Activated naive CD8-positive, alpha-beta T cell treated with anti-CD3 and anti-CD28 coated beads, Interleukin-2, amount 10 ng/mL, durations not matched to agents 7 days and 5 days (primary cell): ENCODE measurements at regions not wholly inside any gene's neighbourhood (a gene's known extent, or its start where the extent isn't known, plus 50 kb on each side); places are given as distances from the start of the nearest gene placed in this dataset.

ENCODE experiments used
- ATAC-seq: fragments of 150-1000 bp; cut with Tn5 transposase; one replicate; pipeline ENCODE4 v1.10.0; 2021; ENCODE audit warnings: low read depth, moderate library complexity
- POLR2A ChIA-PET: fragments of 350-600 bp; sonication (Branson Sonifier 250); formaldehyde crosslinking; loops from one replicate; lab custom pipeline; 2021; ENCODE audit warnings: antibody characterized with exemption; lab: Charles Lee
- DNase-seq: peaks from one replicate; pipeline ENCODE4 v3.0.0; 2021
- H3K27ac Mint-ChIP-seq: one replicate; pipeline ENCODE4 v1.8.0; 2022; ENCODE audit warnings: mild to moderate bottlenecking, mixed read lengths
- H3K27me3 Mint-ChIP-seq: one replicate; pipeline ENCODE4 v1.8.0; 2022; ENCODE audit warnings: mild to moderate bottlenecking, moderate library complexity, mixed read lengths
- H3K36me3 Mint-ChIP-seq: one replicate; pipeline ENCODE4 v1.8.0; 2021; ENCODE audit warnings: mild to moderate bottlenecking, mixed read lengths
- H3K4me1 Mint-ChIP-seq: one replicate; pipeline ENCODE4 v1.8.0; 2021; ENCODE audit warnings: mixed read lengths
- H3K4me3 Mint-ChIP-seq: one replicate; pipeline ENCODE4 v1.8.0; 2022; ENCODE audit warnings: mild to moderate bottlenecking, moderate library complexity, mixed read lengths
- H3K9me3 Mint-ChIP-seq: one replicate; pipeline ENCODE4 v1.8.0; 2021; ENCODE audit warnings: mixed read lengths

DNA sequence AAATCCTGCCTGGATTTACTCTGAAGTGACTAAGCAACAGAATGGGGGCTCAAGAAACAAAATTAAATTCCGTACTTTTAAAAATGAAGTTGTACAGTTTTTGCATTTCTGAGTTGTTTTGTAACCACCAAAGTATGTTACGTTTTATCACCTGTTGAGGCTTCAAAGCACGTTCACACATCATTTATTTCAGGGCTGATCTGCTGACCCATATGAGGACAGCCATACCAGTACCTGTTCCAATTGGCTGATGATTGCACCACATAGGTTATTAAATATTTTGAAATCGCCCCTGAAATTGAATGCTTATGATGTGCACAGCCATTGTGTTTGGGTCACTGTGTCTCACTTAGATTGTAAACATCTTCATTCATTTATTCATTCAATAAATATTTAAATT is 72.0 kb upstream of the FLT1 start:
- no peaks in the 10 kb centered on the region for H3K9me3 Mint-ChIP-seq
- no peaks in the 10 kb centered on the region for H3K4me1 Mint-ChIP-seq
- ATAC-seq (no peak), DNase-seq (no peak)
- H3K27me3 Mint-ChIP-seq = peaks cover 4% of the 10 kb centered on the region
- H3K27ac Mint-ChIP-seq = no peak overlapping the region
- no peak overlapping the region for H3K4me3 Mint-ChIP-seq
- POLR2A ChIA-PET = no interaction called here
- H3K36me3 Mint-ChIP-seq = no peaks in the 10 kb centered on the region

DNA sequence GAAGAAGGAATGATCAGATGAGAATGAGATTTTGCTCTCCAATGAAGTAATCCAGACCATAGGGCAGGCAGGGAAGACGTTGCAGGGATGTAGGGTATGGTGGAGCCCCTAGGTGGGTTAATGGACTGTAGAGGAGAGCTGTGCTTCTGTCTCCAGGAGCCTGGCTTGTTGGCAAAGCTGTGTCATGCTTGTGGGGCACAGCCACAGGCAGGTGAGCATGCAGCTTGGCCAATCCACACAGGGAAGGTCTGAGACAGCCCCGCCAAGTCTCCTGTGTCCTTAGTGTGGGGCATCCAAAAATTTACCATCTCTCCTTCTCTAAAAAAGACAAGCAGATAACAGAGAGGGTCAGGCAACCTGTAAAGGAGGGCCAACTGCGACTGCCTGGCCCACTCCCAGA is 71.4 kb upstream of the FLT1 start:
- Mint-ChIP-seq H3K36me3 (no peaks in the 10 kb centered on the region), H3K9me3 (no peaks in the 10 kb centered on the region), H3K27me3 (peaks cover 4% of the 10 kb centered on the region), H3K4me1 (no peaks in the 10 kb centered on the region), H3K4me3 (no peak overlapping the region), H3K27ac (no peak overlapping the region)
- POLR2A ChIA-PET = no interaction called here
- no peak for DNase-seq
- ATAC-seq = no peak

DNA sequence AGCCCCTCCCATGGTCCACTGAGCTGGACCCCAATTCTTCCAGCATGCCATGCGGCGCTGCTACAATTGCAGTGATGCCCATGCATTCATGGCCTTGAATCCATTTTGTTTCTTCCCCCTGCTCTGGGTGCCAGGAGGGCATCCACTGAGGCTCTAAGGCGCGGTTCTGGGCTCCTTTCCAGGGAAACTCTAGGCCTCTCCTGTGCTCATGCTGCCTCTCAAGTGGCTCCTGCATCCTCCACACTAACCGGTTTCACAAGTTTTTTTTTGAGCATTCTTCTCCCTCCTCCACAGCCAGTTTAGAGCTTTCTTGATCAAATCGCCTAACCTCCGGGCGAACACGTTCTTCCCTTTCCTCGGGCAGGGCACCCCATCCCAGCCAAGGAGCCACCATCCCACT is 69.1 kb upstream of the FLT1 start:
- Mint-ChIP-seq H3K36me3 (no peaks in the 10 kb centered on the region), H3K27me3 (peaks cover 4% of the 10 kb centered on the region), H3K9me3 (no peaks in the 10 kb centered on the region), H3K4me1 (no peaks in the 10 kb centered on the region), H3K27ac (no peak overlapping the region), H3K4me3 (no peak overlapping the region)
- DNase-seq (no peak), ATAC-seq (no peak)
- POLR2A ChIA-PET = no interaction called here

DNA sequence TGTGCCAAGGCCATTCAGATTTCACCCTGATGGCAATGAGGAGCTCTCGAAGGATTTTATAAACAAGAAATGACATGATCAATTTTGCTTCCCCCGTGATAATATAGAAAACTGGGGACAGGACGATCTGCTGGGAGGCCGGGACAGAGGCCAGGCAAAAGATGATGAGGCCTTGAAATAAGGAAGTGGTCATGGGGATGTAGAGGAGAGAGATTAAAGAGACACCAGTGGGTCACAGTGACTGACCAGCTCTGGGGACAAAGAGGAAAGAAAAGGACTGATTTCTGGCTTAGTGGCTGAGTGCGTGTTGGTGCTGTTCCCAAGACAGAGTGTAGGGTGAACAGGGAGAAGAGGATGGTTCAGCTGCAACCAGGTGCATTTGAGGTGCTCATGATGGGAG is 68.7 kb upstream of the FLT1 start:
- POLR2A ChIA-PET = no interaction called here
- Mint-ChIP-seq H3K27me3 (peaks cover 2% of the 10 kb centered on the region), H3K4me1 (no peaks in the 10 kb centered on the region), H3K36me3 (no peaks in the 10 kb centered on the region), H3K27ac (no peak overlapping the region), H3K9me3 (no peaks in the 10 kb centered on the region), H3K4me3 (no peak overlapping the region)
- no peak for ATAC-seq
- DNase-seq = no peak

DNA sequence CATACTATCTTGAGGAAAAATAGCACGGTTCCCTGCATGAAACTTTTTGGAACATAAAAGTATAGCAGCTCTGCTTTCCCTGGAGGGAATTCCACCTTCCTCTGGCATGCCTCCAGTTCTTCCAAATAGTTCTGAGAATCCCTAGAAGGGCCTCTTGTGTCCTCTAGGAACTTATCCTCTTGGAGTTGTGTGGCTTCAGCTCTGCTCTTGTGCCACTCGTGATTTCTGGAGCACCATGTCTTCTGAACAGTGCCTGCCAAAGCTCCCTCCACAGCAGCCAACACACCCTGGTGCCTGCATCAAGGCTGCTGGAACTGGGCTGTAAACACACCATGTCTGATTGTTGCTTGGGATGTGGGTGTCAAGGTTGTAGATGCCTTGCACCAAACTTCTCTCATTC is 65.7 kb upstream of the FLT1 start:
- Mint-ChIP-seq H3K27me3 (peaks cover 2% of the 10 kb centered on the region), H3K36me3 (no peaks in the 10 kb centered on the region), H3K4me3 (no peak overlapping the region), H3K9me3 (no peaks in the 10 kb centered on the region), H3K27ac (no peak overlapping the region), H3K4me1 (no peaks in the 10 kb centered on the region)
- ATAC-seq (no peak), DNase-seq (no peak)
- POLR2A ChIA-PET = no interaction called here

DNA sequence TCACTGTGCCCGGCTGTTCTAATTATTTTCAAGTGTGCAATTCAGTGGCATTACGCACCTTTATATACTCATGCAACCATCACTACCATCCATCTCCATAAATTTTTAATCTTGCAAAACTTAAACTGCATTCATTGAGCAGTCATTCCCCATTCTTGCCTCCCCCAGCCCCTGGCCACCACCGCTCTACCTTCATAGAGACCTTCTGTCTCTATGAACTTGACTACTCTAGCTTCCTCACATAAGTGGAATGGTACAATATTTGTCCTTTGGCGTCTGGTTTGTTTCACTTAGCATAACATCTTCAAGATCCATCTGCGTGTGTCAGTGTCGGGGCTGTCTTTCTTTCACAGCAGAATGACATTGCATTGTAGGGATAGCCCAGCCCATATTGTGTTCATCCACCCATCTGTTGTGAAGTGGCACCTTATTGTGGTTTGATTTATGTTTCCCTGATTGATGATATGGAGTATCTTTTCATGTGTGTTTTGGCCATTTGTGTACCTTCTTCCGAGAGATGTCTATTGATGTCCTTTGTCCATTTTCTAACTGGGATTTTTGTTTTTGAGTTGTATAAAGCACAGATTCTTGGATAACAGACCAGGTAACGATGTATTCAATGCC is 64.8 kb upstream of the FLT1 start:
- no peak for ATAC-seq

DNA sequence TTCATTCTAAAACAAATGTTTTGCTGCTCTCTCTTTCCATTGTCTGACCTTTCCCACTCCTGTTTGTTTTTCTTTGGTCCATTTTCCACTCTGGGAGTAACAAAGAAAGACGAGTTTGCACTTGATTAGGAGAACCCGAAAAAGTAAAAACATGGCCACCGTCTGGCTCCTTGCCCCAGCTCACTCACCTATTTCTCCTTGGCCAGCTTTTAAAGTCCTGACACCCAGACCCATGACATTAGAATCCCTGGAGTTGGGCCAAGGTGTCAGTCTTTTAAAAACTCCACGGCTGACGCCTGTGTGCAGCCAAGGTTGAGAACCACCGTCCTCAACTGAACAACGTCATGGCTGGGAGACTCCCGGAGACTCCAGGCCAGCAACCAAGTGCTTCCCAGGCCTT is 63.6 kb upstream of the FLT1 start:
- Mint-ChIP-seq H3K9me3 (no peaks in the 10 kb centered on the region), H3K4me1 (no peaks in the 10 kb centered on the region)
- no peak for ATAC-seq

More for the DNA sequence above, 64.8 kb upstream of the FLT1 start:
- POLR2A ChIA-PET = no interaction called here
- Mint-ChIP-seq H3K27ac (no peak overlapping the region), H3K36me3 (no peaks in the 10 kb centered on the region), H3K4me3 (no peak overlapping the region), H3K9me3 (no peaks in the 10 kb centered on the region), H3K27me3 (peaks cover 2% of the 10 kb centered on the region), H3K4me1 (no peaks in the 10 kb centered on the region)
- no peak for DNase-seq

DNA sequence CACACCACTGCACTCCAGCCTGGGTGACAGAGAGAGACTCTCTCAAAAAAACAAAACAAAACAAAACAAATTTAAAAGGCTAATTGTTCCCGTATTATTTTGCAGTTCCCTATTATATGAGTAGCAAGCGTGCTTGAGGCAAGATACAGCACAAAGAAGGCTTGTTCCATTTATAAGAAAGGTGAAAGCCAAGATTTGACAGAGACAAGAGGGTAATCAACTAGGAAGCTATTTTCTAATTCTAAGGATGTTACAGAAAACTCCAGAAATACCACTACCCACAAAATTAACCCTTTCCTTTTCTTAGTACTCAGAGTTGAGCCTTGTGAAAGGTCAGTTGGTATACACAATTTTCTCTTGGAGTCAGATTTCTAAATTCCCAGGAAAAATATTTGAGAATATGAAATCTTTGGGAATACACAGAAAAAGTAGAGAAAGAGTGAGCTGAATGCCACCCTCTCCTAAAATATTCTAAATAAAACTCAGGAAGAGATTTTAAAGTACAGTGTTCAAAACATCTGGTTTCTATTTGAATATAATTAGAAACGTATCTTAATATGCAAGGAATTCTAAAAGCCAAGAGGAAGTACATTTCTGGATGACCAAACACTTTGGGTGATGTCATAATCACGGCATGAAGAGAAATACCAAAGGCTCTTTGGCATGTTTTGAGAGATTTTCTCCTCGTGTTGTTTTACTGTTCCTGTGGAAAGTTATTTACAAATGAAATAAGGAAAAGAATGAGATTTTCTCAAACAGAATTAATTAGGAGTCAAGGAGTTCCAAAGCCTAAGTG is 63.0 kb upstream of the FLT1 start:
- POLR2A ChIA-PET = no interaction called here
- no peak overlapping the region for H3K4me3 Mint-ChIP-seq
- ATAC-seq (no peak), DNase-seq (no peak)
- peaks cover under 1% of the 10 kb centered on the region for H3K27me3 Mint-ChIP-seq
- no peak overlapping the region for H3K27ac Mint-ChIP-seq
- H3K9me3 Mint-ChIP-seq = no peaks in the 10 kb centered on the region
- no peaks in the 10 kb centered on the region for H3K36me3 Mint-ChIP-seq
- no peaks in the 10 kb centered on the region for H3K4me1 Mint-ChIP-seq

More for the DNA sequence above, 63.6 kb upstream of the FLT1 start:
- Mint-ChIP-seq H3K27ac (no peak overlapping the region), H3K4me3 (no peak overlapping the region), H3K27me3 (peaks cover 2% of the 10 kb centered on the region), H3K36me3 (no peaks in the 10 kb centered on the region)
- no peak for DNase-seq
- POLR2A ChIA-PET = no interaction called here

DNA sequence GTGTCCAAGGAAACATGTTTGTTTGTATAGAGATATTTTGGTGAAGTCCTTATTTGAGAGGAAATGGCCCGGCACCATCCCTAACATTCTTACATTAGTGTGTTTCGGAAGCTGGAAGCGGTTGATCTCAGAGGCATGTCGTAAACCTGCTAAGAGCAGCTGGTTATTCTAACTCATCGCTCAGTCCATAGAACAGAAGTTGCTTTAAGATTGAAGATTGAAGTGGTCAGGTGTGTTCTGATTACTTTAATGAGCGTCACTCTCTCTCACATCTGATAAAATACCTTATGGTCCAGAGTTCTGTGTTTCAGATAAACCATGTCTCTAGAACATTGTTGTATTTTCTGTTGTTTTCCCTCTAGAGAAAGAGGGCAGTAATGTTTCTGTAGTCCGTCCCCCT is 60.2 kb upstream of the FLT1 start:
- H3K27ac Mint-ChIP-seq = no peak overlapping the region
- no peaks in the 10 kb centered on the region for H3K4me1 Mint-ChIP-seq
- H3K36me3 Mint-ChIP-seq = no peaks in the 10 kb centered on the region
- DNase-seq = no peak
- H3K9me3 Mint-ChIP-seq = no peaks in the 10 kb centered on the region
- no peak overlapping the region for H3K4me3 Mint-ChIP-seq
- H3K27me3 Mint-ChIP-seq = peaks cover 4% of the 10 kb centered on the region
- ATAC-seq = no peak
- POLR2A ChIA-PET = no interaction called here

DNA sequence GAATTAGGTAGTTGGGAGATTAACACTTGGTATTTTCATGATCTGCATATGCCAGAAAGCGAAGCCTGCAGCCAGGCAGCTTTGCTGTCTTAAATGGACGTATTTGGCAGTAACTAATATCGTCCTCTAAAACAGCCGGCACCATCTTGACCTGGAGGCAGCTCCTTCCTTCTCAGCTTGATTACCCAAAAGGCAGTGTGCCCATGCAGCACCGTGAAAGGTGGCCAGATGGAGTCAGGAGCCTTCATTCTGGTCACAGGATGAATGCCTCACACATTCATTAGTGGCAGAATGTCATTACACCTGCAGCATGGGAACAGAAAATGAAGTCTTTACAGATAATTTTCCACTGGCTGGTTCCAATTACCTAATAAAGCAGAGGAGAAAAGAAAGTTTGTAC is 59.0 kb upstream of the FLT1 start:
- no peaks in the 10 kb centered on the region for H3K4me1 Mint-ChIP-seq
- peaks cover 1% of the 10 kb centered on the region for H3K9me3 Mint-ChIP-seq
- peaks cover 4% of the 10 kb centered on the region for H3K27me3 Mint-ChIP-seq
- no peaks in the 10 kb centered on the region for H3K36me3 Mint-ChIP-seq
- DNase-seq (no peak), ATAC-seq (no peak)
- H3K4me3 Mint-ChIP-seq = no peak overlapping the region
- POLR2A ChIA-PET = no interaction called here
- no peak overlapping the region for H3K27ac Mint-ChIP-seq

DNA sequence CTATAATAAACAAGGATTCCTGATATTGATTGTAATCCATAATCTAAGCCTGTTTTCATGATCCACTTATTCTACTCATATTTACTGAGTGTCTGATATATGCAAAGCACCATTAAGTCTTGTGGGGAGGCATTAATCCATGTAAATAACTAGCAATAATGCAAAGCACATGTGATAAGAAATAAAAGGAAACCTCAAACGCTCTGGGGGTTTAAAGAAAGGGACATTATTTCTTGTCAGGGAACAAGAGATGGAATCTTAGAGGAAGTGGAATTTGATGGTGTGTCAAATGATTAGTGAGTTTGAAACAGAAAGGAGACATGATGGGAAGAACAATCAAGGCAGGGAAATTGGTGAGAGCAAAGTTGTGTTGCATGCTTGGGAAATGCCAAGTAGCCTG is 57.4 kb upstream of the FLT1 start:
- H3K27ac Mint-ChIP-seq = no peak overlapping the region
- no peaks in the 10 kb centered on the region for H3K36me3 Mint-ChIP-seq
- no peak overlapping the region for H3K4me3 Mint-ChIP-seq
- DNase-seq = no peak
- no peaks in the 10 kb centered on the region for H3K4me1 Mint-ChIP-seq
- H3K27me3 Mint-ChIP-seq = peaks cover 4% of the 10 kb centered on the region
- ATAC-seq = no peak
- POLR2A ChIA-PET = no interaction called here
- peaks cover 1% of the 10 kb centered on the region for H3K9me3 Mint-ChIP-seq

DNA sequence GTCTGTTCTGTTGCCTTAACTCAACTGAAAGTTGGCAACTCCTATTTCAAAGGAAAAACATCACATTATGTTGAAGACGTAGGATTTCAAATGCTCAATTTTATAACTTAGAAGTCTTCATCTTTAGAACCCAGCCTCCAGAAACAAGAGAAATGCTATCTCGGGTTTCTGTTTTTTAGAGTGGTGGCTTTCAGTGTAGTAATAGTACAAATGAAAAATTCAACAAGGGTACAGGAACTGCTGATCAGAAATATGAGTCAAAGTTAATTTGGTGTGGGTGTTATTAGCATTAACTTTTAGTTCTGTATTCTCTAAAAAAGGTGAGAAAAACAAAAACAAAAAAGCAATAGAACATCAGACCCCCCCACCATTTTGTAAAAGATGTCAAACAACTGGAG is 56.6 kb upstream of the FLT1 start:
- POLR2A ChIA-PET = no interaction called here
- H3K36me3 Mint-ChIP-seq = no peaks in the 10 kb centered on the region
- ATAC-seq = no peak
- H3K9me3 Mint-ChIP-seq = peaks cover 1% of the 10 kb centered on the region
- no peaks in the 10 kb centered on the region for H3K4me1 Mint-ChIP-seq
- DNase-seq = no peak
- no peak overlapping the region for H3K27ac Mint-ChIP-seq
- peaks cover 4% of the 10 kb centered on the region for H3K27me3 Mint-ChIP-seq
- no peak overlapping the region for H3K4me3 Mint-ChIP-seq

DNA sequence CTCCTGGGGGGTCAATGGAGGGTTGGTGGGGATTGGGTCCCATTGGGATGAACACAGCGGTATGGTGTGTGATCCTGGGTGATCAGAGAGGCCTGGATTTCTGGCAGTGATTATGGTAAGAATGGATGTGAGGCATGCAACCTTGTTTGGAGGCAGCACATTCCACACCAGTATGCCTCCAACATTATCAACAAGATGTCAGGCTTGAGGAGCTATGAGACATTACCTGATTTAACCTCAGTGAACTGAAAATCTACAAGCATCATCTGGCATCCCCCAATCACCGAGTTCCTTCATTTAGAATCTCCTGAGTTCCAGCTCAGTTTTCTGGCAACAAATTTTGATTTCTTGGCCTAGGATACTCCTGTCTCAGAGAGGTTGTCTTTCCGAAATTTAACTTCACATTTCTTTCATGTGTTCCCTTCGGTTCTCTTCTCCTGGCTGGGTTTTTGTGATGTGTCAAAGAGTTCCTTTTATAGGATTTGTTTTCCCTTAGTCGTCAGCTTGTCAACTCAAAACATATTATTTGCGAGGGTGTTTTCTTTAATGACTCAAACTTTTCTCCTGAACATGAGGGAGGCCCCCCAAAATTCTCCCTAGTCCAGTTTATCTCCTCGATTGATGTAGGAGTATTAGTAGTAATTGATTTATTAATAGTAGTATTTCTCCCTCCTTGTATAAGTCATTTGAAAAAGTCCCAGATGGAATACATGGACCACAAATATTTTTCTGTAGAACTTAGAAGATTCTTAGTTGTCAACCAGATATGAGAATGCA is 56.0 kb upstream of the FLT1 start:
- no peak for DNase-seq
- Mint-ChIP-seq H3K27ac (no peak overlapping the region), H3K4me1 (no peaks in the 10 kb centered on the region), H3K36me3 (no peaks in the 10 kb centered on the region), H3K9me3 (peaks cover 1% of the 10 kb centered on the region), H3K27me3 (peaks cover 4% of the 10 kb centered on the region), H3K4me3 (no peak overlapping the region)
- POLR2A ChIA-PET = no interaction called here
- no peak for ATAC-seq

DNA sequence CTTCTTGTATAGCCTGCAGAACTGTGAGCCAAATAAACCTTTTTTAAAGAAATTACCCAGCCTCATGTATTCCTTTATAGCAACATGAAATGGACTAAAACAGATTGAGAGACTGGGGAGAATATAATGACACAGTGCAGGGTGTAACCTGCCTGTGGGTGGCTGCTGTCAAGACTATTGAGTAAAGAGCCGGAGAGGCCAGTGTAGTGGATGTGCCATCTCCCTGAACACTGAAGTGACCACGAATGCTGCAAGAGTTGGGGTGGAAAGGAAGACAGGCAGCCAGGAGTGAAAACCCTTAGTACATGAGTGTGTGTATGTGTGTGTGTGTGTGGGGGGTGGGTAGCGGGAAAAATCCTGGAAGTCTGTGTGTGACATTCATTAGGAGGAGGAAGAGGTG is 55.2 kb upstream of the FLT1 start:
- Mint-ChIP-seq H3K27ac (no peak overlapping the region), H3K36me3 (no peaks in the 10 kb centered on the region), H3K9me3 (peaks cover 1% of the 10 kb centered on the region), H3K4me1 (no peaks in the 10 kb centered on the region), H3K4me3 (no peak overlapping the region), H3K27me3 (peaks cover 4% of the 10 kb centered on the region)
- DNase-seq = no peak
- POLR2A ChIA-PET = no interaction called here
- no peak for ATAC-seq
